AG04450 (cell line): ENCODE measurements at regions not wholly inside any gene's neighbourhood (a gene's known extent, or its start where the extent isn't known, plus 50 kb on each side); places are given as distances from the start of the nearest gene placed in this dataset.

Experiments
- CTCF ChIA-PET: fragments of 300-600, 350-600 bp; formaldehyde crosslinking; extraction: SDS; loops from one replicate; lab custom pipeline; 2022; ENCODE audit warnings: antibody characterized with exemption, inconsistent platforms; lab: Charles Lee
- POLR2A ChIA-PET: fragments of 350-600 bp; formaldehyde crosslinking; extraction: SDS; loops from one replicate; lab custom pipeline; 2021; ENCODE audit warnings: antibody characterized with exemption, inconsistent platforms; lab: Yijun Ruan, JAX
- DNase-seq: peaks from one replicate; pipeline ENCODE4 v3.0.0-alpha.2; 2011; ENCODE audit warnings: low read depth, low spot score
- H3K27ac ChIP-seq: one replicate; pipeline ENCODE4 v1.5.1; 2012; ENCODE audit warnings: low read depth, low read length, control low read depth
- H3K27me3 ChIP-seq: one replicate; pipeline ENCODE4 v1.6.0; 2012; ENCODE audit warnings: low read length; ENCODE audit not compliant: control insufficient read depth, insufficient read depth
- H3K4me3 ChIP-seq: 2 replicates; pipeline ENCODE4 v1.5.1; 2011; ENCODE audit warnings: mild to moderate bottlenecking, low read depth, low read length, control low read depth
- H3K9me3 ChIP-seq: 2 replicates; pipeline ENCODE4 v1.5.1; 2012; ENCODE audit warnings: low read length; ENCODE audit not compliant: control insufficient read depth, insufficient read depth
- CTCF ChIP-seq: IDR thresholded peaks from 2 replicates; pipeline ENCODE4 v1.5.1; 2011; ENCODE audit warnings: low read depth, low read length, control low read depth, inconsistent platforms

- DNase-seq = no peak
- H3K9me3 ChIP-seq = no peaks in the 10 kb centered on the region
- no peak overlapping the region for H3K4me3 ChIP-seq
- H3K27ac ChIP-seq = no peak overlapping the region
- TF ChIP-seq CTCF = no peak
- H3K27me3 ChIP-seq = no peaks in the 10 kb centered on the region
- CTCF ChIA-PET = no interaction called here
- POLR2A ChIA-PET = no interaction called here
These were observed 214.5 kb upstream of the PUM3 start for GRCh38 chr9:3058409-3058808.

- CTCF ChIA-PET = no interaction called here
- Histone ChIP-seq H3K9me3 (no peaks in the 10 kb centered on the region), H3K4me3 (no peak overlapping the region), H3K27ac (no peak overlapping the region), H3K27me3 (no peaks in the 10 kb centered on the region)
- DNase-seq = no peak
- TF ChIP-seq CTCF = no peak
- POLR2A ChIA-PET = no interaction called here
These were observed 210.2 kb upstream of the PUM3 start for GRCh38 chr9:3054017-3054586.

- Histone ChIP-seq H3K4me3 (no peak overlapping the region), H3K9me3 (no peaks in the 10 kb centered on the region), H3K27me3 (no peaks in the 10 kb centered on the region), H3K27ac (no peak overlapping the region)
- TF ChIP-seq CTCF = no peak
- ChIA-PET POLR2A (no interaction called here), CTCF (no interaction called here)
- DNase-seq = no peak
These were observed 205.7 kb upstream of the PUM3 start for GRCh38 chr9:3049636-3050035.

GRCh38 chr9:3047912-3048311 is 204.0 kb upstream of the PUM3 start:
- Histone ChIP-seq H3K27ac (no peak overlapping the region), H3K4me3 (no peak overlapping the region), H3K27me3 (no peaks in the 10 kb centered on the region), H3K9me3 (no peaks in the 10 kb centered on the region)
- DNase-seq = no peak
- TF ChIP-seq CTCF = no peak
- ChIA-PET CTCF (interaction anchor here (0.7 kb wide), 1 partner anchor 394 kb away, joined by 3 read pairs; no protein-coding TSS in a partner anchor), POLR2A (no interaction called here)

- Histone ChIP-seq H3K4me3 (no peak overlapping the region), H3K27ac (no peak overlapping the region), H3K27me3 (no peaks in the 10 kb centered on the region), H3K9me3 (no peaks in the 10 kb centered on the region)
- POLR2A ChIA-PET = no interaction called here
- no peak for TF ChIP-seq CTCF
- CTCF ChIA-PET = no interaction called here
- no peak for DNase-seq
These were observed 201.3 kb upstream of the PUM3 start for GRCh38 chr9:3045153-3045552.
